ENCODE measurements at regions not wholly inside any gene's neighbourhood (a gene's known extent, or its start where the extent isn't known, plus 50 kb on each side); places are given as distances from the start of the nearest gene placed in this dataset.
"Not testable (repeated sequence)": the region's sequence is repeated elsewhere in the genome, so short reads cannot be mapped to it uniquely, and the experiment has no call there.

- no peak overlapping the region for H3K27ac ChIP-seq
- TF ChIP-seq CTCF (IDR thresholded peaks at IDR 0.05): no peak
- TF ChIP-seq ZFX (IDR thresholded peaks at IDR 0.05; ENCODE audit: borderline replicate concordance): no peak
Measured at GRCh38 chr5:17129093-17129849, 88.2 kb upstream of the BASP1 start.

- not testable (repeated sequence) for H3K27ac ChIP-seq
Measured at GRCh38 chr5:17130302-17130701, 87.1 kb upstream of the BASP1 start.

- peak; percentile 81 for TF ChIP-seq CTCF (IDR thresholded peaks at IDR 0.05)
- TF ChIP-seq ZFX (IDR thresholded peaks at IDR 0.05; ENCODE audit: borderline replicate concordance): no peak
- H3K27ac ChIP-seq: no peak overlapping the region
Measured at GRCh38 chr5:17132444-17133083, 84.9 kb upstream of the BASP1 start.

- no peak overlapping the region for H3K27ac ChIP-seq
- no peak for TF ChIP-seq ZFX (IDR thresholded peaks at IDR 0.05; ENCODE audit: borderline replicate concordance)
- TF ChIP-seq CTCF (IDR thresholded peaks at IDR 0.05): no peak
Measured at GRCh38 chr5:17135050-17135449, 82.4 kb upstream of the BASP1 start.

- no peak overlapping the region for H3K27ac ChIP-seq
- TF ChIP-seq ZFX (IDR thresholded peaks at IDR 0.05; ENCODE audit: borderline replicate concordance) (no peak), CTCF (IDR thresholded peaks at IDR 0.05) (no peak)
Measured at GRCh38 chr5:17143335-17143734, 74.1 kb upstream of the BASP1 start.

- TF ChIP-seq CTCF (IDR thresholded peaks at IDR 0.05): no peak
- no peak for TF ChIP-seq ZFX (IDR thresholded peaks at IDR 0.05; ENCODE audit: borderline replicate concordance)
- H3K27ac ChIP-seq: no peak overlapping the region
Measured at GRCh38 chr5:17146280-17146841, 71.1 kb upstream of the BASP1 start.

GRCh38 chr5:17147170-17147569 is 70.3 kb upstream of the BASP1 start:
- TF ChIP-seq ZFX (IDR thresholded peaks at IDR 0.05; ENCODE audit: borderline replicate concordance) (no peak), CTCF (IDR thresholded peaks at IDR 0.05) (no peak)
- H3K27ac ChIP-seq: no peak overlapping the region

Data from 22Rv1 (cell line).